ENCODE measurements at regions not wholly inside any gene's neighbourhood (a gene's known extent, or its start where the extent isn't known, plus 50 kb on each side); places are given as distances from the start of the nearest gene placed in this dataset.

DNA sequence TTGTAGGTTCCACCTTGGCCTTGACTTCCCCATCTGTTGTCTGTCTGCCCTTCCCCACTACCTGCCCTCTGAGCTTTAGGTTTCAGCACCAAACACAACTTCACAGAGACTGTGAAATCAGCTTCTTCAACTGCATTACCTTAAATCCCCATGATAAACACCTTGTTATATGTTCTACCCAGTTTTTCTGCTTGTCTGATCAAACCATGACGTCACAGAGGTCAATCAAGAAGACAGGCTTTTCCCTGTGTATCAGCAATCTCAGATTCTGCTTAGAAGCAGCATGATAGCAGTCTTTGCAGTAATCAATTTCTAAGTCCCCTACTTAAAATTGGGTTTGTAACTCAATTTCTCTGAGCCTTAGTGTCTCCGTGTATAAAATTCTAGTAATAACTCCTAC is 175.0 kb downstream of the PLK2 start:
- TF ChIP-seq, protein P1, sequence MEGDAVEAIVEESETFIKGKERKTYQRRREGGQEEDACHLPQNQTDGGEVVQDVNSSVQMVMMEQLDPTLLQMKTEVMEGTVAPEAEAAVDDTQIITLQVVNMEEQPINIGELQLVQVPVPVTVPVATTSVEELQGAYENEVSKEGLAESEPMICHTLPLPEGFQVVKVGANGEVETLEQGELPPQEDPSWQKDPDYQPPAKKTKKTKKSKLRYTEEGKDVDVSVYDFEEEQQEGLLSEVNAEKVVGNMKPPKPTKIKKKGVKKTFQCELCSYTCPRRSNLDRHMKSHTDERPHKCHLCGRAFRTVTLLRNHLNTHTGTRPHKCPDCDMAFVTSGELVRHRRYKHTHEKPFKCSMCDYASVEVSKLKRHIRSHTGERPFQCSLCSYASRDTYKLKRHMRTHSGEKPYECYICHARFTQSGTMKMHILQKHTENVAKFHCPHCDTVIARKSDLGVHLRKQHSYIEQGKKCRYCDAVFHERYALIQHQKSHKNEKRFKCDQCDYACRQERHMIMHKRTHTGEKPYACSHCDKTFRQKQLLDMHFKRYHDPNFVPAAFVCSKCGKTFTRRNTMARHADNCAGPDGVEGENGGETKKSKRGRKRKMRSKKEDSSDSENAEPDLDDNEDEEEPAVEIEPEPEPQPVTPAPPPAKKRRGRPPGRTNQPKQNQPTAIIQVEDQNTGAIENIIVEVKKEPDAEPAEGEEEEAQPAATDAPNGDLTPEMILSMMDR (IDR thresholded peaks at IDR 0.05) = no peak
- no peak for TF ChIP-seq EZH2 (IDR thresholded peaks at IDR 0.05)
